HG03432 (cell line): ENCODE measurements at regions not wholly inside any gene's neighbourhood (a gene's known extent, or its start where the extent isn't known, plus 50 kb on each side); places are given as distances from the start of the nearest gene placed in this dataset.
A peak's percentile ranks its signal among the peaks of the same experiment; 100 is the strongest.
"Not testable (repeated sequence)": the region's sequence is repeated elsewhere in the genome, so short reads cannot be mapped to it uniquely, and the experiment has no call there.

Experiments
- ATAC-seq: cut with Tn5 transposase; IDR thresholded peaks from one replicate; pipeline ENCODE4 v1.9.1; 2021; ENCODE audit warnings: mild to moderate bottlenecking, moderate library complexity; ENCODE audit not compliant: unreplicated experiment

DNA sequence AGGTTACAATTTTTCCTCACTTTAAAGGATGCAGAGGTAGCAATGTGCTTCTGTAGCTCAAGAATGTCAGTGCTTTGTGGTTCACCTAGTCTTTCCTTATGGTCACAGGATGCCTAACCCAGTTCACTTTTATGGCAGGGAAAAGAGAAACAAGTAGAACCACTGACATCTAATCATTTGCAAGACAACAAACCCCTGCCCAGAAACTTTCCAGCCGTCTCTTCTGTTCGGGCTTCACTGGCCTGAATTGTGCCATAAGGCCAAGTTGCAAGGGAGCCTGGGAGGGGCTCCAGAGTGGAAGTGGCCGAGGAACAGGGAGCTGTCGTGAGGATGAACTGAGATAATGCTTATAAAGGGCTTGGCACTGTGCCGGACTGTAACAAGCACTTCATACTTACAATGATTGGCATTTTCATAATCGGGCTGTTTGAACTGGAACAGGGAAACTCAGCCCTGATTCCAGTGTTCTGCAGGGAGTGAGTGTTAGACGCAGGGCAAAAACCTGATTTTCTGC, 212.6 kb downstream of the BCAS1 start:
- no peak for ATAC-seq

DNA sequence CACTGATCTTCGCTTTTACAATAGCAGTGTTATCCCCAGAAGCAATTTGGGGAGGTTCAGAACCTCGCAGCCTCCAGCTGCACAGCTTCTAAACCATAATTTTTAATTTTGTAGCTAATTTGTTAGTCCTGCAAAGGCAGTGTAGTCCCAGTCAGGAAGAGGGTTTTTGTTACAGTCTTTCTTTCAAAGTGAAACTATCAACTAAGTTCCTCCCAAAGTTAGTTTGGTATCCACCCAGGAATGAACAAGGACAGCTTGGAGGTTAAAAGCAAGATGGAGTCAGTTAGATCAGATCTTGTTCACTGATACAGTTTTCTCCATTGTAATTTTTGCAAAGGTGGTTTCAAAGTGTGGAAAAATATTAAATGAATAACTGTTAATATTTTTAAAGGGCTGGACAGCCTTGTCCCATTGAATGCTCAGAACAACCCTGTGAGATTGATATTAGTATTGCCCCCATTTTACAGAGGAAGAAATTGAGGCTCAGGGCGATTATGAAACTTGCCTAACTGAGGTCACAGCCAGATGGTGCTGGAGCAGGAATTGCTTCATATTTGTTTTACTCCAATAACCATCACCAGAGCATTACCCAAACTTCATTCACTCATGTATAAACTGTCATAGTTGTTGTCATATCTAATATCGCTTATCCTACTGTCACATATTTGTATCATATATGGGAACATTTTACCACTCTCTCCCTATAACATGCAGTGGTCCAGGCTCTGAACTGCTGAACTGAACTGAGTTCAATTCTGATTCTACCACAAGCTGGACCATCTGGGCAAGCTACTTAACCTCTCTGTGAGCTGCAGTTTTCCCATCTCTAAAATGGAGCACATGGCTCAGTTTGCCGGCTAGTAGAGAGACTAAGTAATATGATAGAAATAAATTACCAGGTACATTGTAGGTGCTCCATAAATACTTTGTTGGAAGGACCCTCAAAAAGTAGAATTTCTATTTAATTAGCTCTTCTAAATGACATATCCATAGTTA, 213.8 kb downstream of the BCAS1 start:
- ATAC-seq: no peak

DNA sequence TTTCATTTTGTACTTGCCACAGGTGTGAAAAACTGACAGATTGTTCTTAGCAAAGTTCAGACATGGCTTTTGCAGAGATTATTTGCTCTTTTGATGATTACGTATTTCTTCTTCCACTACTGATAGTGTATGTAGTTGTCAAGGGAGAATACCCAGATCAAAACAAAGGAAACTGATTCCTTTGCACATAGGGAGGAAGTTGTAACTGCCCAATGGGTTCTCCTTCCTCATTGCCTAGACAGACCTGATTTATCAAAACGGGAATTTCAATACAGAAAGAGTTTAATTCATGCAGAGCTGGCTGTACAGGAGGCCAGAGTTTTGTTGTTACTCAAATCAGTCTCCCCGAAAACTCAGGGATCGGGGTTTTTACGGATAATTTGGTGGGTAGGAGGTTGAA, 214.7 kb downstream of the BCAS1 start:
- no peak for ATAC-seq

DNA sequence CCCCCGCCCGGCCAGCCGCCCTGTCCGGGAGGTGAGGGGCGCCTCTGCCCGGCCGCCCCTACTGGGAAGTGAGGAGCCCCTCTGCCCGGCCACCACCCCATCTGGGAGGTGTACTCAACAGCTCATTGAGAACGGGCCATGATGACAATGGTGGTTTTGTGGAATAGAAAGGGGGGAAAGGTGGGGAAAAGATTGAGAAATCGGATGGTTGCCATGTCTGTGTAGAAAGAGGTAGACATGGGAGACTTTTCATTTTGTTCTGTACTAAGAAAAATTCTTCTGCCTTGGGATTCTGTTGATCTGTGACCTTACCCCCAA, 215.8 kb downstream of the BCAS1 start:
- ATAC-seq: not testable (repeated sequence)

DNA sequence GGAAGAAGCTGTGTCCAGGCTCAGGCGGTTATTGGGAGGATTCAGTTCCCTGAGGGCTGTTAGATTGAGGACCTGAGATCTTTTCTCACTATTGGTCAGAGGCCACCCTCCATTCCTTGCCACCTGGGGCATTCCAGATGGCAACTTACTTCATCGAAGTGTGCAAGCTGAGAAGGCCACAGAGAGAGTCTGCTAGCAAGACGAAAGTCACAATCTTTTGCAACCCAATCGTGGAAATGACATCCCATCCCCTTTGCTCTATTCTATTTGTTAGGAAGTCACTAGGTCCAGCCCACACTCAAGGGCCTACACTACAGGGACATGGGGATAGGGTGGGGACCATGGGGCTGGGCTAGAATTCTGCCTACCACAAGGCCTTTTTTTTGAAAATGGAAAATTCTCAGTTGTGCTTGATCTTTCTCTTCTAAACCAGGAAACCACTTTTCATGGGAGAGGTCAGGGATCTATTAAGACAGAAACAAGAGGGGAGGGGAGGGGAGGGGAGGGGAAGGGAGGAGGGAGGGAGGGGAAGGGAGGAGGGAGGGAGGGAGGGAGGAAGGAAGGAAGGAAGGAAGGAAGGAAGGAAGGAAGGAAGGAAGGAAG, 217.2 kb downstream of the BCAS1 start:
- ATAC-seq: no peak

DNA sequence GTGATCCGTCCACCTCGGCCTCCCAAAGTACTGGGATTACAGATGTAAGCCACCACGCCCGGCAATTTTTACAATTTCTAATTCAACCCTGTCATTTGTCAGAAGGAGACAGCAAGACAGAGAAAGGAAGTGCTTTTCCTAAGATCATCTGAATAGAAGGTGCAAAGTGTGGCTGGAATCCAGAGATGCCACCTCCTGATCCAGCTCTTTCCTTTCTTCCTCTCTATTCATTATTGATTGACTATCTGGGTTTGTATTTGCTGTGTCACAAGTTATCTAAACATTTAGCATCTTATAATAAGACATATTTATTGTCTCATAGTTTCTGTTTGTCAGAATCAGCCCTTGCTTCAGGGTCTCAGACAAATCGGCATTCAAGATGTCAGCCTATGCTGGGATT, 217.7 kb downstream of the BCAS1 start:
- ATAC-seq: no peak

DNA sequence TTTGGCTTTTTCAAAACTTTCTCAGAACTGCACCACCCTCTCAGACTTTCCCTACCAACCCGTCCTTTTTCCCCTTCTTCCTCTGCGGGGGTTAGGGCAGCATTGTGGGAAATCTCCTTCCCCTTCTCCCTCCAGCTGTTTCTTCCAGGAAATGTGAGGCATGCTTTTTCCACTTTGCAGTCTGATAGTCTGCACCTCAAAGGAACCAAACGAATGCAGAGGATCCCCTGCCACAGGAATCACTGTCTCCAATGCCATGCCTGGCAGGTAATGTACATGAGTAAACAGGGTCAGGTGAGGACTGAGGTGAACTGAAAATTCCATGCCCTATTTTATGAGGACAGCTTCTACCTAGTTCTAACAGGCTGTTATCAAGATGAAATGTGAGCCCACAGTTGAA, 218.4 kb downstream of the BCAS1 start:
- no peak for ATAC-seq

DNA sequence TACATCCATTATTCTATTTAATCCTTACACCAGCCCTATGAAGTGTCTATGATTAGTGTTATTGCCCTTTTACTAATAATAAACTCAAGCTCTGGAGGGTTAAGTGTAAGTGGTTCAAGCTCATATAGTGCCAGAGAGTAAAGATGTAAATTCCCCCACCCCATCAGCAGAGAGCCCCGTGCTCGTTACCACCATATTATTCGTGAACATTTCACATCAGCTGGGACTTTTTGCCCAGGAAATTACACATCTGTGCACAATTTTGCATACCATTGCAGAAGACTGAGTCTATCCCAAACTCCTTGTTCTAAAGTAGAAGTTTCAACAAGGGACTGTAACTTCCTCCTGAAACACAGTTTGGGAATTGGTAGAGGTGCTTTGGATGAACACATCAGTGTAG, 220.1 kb downstream of the BCAS1 start:
- ATAC-seq: no peak

DNA sequence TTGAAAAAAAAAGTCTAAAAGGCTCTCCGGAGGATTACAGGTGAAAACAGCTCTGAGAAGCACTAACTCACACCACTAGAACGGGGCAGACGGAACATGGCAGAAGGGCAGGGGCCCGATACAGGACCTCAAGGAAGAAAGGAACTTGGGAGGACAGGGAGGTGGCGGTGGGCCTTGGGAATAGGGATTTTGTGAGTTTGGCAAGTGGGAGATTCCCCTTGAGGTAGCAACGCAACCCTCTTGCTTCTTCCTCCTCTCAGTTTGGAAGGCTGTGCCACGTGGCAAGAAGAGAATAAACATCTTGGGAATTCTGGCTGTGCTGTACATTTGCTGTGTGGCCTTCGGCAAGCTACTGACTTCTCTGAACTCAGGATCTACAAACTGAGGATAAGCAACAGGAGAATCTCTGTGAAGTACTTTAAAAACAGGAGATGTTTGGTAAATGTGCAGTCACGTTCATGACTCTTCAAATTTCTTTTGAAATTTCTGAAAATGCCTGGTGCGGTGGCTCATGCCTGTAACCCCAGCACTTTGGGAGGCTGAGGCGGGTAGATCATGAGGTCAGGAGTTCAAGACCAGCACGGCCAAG, 220.8 kb downstream of the BCAS1 start:
- ATAC-seq: no peak

DNA sequence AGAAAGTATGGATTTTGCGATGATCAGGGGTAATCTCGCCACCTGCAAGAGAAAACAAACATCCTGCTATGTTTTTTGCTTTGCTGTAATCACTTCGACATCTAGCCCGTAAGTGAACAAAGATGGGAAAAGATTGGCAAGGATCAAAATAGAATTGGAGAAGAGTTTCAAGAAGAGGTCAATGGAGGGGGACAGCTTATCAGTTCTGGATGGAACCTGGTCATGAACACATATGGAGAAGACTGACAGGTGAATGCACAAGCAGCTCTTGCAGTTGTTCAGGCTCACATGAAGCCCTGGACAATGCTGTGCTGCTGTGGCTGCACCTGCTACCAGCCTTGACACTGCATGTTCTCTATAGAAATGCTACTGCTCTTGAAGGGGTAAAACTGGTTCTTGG, 222.1 kb downstream of the BCAS1 start:
- ATAC-seq: no peak

DNA sequence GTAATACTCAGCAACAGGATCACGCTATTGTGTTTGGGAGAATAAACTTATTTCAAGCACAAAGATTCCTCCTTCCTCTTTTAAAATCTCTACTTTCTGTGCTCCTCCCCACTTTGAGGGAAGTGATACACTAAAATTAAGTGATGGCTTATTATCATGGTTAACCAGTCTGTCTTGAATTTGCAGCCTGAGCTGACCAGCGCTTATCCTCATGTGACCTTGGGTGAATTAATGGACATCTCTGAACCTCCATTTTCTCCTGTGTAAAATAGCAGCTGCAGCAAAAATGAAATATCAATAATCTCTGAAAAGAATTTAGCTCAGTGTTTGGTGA, 222.6 kb downstream of the BCAS1 start:
- ATAC-seq: no peak

DNA sequence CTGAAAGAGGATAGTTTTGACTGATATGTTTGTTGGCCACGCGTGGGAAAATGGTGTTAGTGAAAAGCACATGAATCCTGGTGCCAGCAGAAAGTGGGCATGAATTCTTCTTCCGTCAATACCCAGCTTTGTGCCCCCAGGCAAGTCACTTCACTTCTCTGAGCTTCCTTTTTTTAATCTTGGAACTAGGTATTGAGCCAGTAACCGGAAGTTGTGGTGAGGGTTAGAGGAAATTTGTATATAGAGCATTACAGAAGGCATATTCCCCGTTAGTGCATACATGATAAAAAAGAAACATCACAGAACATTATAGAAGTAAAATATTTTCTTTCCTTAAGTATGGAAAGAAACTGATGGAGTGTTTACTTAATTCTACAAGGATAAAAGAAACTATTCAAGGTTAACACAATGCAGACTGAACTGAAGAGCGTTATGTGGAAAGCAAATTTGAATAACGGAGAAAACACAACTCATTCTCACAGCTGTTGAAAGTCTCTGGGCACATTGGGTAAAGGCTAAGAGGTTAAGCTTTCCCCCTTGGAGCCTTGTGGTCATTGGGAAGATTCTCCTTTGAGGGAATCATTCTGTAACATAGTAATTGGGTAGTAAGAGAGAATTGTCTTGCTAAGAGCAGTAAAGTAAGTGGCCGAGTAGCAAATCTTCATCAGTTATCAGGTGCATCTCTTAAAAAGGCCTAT, 223.1 kb downstream of the BCAS1 start:
- no peak for ATAC-seq

DNA sequence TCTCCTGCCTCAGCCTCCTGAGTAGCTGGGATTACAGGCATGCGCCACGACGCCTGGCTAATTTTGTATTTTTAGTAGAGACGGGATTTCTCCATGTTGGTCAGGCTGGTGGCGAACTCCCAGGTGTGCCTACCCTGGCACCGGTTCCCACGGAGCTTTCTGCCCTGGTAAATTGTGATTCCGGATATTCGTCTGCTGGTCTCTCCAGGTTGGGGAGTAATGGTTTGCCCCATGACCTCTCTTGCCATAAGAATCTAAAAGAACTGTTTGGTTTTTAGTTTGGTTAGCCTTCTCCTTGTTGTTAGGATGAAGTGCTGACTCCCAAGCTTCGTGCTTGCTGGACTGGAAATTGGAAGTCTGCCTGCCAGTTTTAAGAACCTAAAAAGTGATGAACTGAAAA, 223.8 kb downstream of the BCAS1 start:
- ATAC-seq: no peak

DNA sequence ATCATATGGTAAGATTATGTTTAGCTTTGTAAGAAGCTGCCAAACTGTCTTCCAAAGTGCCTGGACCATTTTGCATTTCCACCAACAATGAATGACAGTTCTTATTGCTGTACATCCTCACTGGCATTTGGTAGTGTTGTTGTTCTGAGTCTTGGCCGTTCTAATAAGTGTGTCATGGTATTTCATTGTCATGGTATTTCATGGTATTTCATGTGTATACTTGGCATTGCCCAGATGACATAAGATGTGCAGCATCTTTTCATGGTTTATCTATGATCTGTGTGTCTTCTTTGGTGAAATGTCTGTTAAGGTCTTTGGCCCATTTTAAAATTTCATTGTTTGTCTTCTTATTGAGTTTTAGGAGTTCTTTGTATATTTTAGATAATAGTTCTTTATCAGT, 224.4 kb downstream of the BCAS1 start:
- no peak for ATAC-seq

DNA sequence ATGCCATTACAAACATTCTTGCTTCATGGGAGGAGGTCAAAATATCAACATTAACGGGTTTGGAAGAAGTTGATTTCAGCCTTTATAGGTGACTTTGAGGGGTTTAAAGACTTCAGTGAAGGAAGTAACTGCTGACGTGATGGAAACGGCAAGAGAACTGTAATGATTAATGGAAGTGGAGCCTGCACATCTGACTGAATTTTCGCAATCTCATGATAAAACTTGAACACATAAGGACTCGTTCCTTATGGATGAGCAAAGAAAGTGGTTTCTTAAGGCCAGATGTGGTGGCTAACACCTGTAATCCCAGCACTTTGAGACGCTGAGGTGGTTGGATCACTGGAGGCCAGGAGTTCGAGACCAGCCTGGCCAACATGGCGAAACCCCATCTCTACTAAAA, 226.1 kb downstream of the BCAS1 start:
- ATAC-seq: no peak

DNA sequence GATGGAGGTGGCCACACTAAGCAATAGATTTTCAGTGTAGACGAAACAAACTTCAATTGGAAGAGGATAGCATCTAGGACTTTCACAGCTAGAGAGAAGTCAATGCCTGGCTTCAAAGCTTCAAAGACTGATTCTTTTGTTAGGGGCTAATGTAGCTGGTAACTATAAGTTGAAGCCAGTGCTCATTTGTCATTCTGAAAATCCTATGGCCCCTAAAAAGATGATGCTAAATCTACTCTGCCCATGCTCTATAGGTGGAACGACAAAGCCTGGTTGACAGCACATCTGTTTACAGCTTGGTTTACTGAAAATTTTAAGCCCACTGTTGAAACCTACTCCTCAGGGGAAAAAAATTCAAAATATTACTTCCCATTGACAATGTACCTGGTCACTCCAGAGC, 226.7 kb downstream of the BCAS1 start:
- ATAC-seq: no peak

DNA sequence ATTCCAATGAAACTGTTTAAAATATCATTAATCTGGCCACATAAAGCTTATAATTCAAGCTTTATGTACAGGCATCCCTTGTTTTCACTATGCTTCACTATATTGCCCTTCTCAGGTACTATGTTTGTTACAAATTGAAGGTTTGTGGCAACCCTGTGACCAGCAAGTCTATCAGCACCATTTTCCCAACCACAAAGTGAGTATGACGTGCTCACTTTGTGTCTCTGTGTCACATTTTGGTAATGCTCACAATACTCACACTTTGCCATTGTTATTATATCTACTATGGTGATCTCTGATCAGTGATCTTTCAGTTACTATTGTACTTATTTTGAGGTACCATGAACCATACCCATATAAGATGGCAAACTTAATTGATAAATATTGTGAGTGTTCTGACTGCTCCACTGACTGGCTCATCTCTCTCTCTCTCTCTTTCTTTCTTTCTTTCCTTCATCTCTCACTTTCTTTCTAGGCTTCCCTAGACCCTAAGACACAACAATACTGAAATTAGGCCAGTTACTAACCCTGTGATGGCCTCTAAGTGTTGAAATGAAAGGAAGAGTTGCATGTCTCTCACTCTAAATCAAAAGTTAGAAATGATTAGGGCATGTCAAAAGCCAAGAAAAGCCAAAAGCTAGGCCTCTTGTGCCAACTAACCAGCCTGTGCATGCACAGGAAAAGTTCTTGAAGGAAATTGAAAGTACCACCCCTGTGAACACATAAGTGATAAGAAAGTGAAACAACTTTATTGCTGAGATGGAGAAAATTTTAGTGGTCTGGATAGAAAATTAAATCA, 227.9 kb downstream of the BCAS1 start:
- no peak for ATAC-seq

DNA sequence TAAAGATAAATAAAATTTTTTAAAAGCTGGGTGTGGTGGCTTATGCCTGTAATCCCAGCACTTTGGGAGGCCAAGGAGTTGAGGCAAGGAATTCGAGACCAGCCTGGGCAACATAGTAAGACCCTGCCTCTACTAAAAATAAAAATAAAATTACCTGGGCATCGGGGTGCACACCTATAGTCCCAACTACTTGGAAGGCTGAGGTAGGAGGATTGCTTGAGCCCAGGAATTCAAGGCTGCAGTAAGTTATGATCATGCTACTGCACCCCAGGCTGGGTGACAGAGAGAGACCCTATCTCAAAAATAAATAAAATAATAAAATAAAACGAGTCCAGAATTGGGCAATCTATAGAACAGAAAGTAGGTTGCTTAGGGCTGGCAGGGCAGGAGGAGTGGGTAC, 228.7 kb downstream of the BCAS1 start:
- no peak for ATAC-seq

DNA sequence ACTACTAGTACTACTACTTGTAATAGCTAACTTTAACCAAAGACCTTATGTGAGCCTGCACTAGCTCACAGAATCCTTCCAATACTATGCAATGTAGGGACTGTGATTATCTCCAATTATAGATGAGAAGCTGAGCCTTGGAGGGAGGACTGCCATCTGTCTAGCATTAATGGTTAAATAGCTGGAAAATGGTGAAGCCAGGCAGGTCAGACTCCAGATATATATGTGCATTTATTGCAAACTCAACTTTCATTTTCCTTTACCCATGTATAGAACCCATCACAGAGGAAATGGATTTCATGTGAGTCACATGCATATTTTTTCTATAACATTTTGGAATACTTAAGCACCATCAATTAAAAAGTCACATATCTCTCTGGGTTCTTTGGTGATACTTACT, 229.9 kb downstream of the BCAS1 start:
- ATAC-seq: no peak

DNA sequence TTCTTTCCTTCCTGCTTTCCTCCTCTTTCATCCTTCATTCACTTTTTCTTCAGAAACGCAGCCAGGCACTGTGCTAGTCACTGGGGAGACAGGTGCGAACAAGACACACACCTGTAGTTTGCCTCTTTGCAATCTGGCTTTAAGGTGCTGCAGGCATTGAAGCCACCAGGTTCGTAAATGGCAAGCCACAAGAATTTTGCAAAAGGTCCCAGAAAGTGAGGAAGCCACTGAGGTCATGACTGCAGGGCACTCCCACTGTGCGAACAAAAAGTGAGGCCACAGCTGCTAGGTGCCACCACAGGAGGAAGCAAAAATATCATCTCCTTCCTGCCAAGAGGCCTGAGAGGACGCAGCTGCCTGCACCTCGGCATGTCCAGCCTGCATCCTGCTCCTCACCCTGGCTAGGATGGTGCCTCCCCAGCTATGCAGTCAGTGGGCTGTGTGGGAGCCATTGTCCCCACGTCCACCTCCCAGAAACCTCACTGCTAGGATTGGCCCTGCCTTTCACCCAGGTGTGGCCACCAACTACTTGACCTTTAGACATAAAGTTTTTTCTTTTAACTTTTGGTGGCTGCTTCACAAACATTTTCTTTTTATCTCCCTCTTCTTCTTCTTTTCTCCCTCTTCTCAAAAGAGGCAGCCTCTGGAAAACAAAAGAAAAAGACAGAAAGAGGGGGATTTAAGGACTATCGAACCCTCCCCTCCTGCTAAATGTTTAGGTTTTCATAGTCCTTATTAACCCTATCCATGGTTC, 230.8 kb downstream of the BCAS1 start:
- ATAC-seq: peak; percentile 72
